ENCODE measurements at regions not wholly inside any gene's neighbourhood (a gene's known extent, or its start where the extent isn't known, plus 50 kb on each side); places are given as distances from the start of the nearest gene placed in this dataset.

GRCh38 chr1:82486468-82486867 is 685.7 kb downstream of the ADGRL2 start:
- DNase-seq, result no peak
- no peak overlapping the region for H3K4me3 ChIP-seq
- peaks cover 11% of the 10 kb centered on the region for H3K4me1 ChIP-seq
- intact Hi-C loops (cut with micrococcal nuclease), result no loop called here
- H3K27ac ChIP-seq (replicated peaks), result no peak overlapping the region
- H3K36me3 ChIP-seq, result no peaks in the 10 kb centered on the region
- no peaks in the 10 kb centered on the region for H3K9me3 ChIP-seq (replicated peaks)
- H3K27me3 ChIP-seq (ENCODE audit: low read depth), result no peaks in the 10 kb centered on the region
- no peak for TF ChIP-seq CTCF (IDR thresholded peaks at IDR 0.05; ENCODE audit: borderline replicate concordance)

GRCh38 chr1:82485591-82486369 is 685.0 kb downstream of the ADGRL2 start:
- peaks cover 11% of the 10 kb centered on the region for H3K4me1 ChIP-seq
- TF ChIP-seq CTCF (IDR thresholded peaks at IDR 0.05; ENCODE audit: borderline replicate concordance), result no peak
- H3K9me3 ChIP-seq (replicated peaks), result no peaks in the 10 kb centered on the region
- intact Hi-C loops (cut with micrococcal nuclease), result no loop called here
- no peak overlapping the region for H3K4me3 ChIP-seq
- no peaks in the 10 kb centered on the region for H3K36me3 ChIP-seq
- DNase-seq, result peak; percentile 33
- H3K27me3 ChIP-seq (ENCODE audit: low read depth), result no peaks in the 10 kb centered on the region
- H3K27ac ChIP-seq (replicated peaks), result no peak overlapping the region

- no peaks in the 10 kb centered on the region for H3K27me3 ChIP-seq (ENCODE audit: low read depth)
- intact Hi-C loops (cut with micrococcal nuclease), result no loop called here
- H3K4me1 ChIP-seq, result peaks cover 11% of the 10 kb centered on the region
- no peaks in the 10 kb centered on the region for H3K36me3 ChIP-seq
- no peaks in the 10 kb centered on the region for H3K9me3 ChIP-seq (replicated peaks)
- no peak for DNase-seq
- TF ChIP-seq CTCF (IDR thresholded peaks at IDR 0.05; ENCODE audit: borderline replicate concordance), result no peak
- no peak overlapping the region for H3K27ac ChIP-seq (replicated peaks)
- H3K4me3 ChIP-seq, result no peak overlapping the region
Observed at GRCh38 chr1:82483146-82483545, 682.4 kb downstream of the ADGRL2 start.

- H3K27me3 ChIP-seq (ENCODE audit: low read depth), result no peaks in the 10 kb centered on the region
- intact Hi-C loops (cut with micrococcal nuclease), result no loop called here
- no peak for DNase-seq
- H3K36me3 ChIP-seq, result no peaks in the 10 kb centered on the region
- TF ChIP-seq CTCF (IDR thresholded peaks at IDR 0.05; ENCODE audit: borderline replicate concordance), result no peak
- H3K9me3 ChIP-seq (replicated peaks), result peaks cover 3% of the 10 kb centered on the region
- no peaks in the 10 kb centered on the region for H3K4me1 ChIP-seq
- H3K4me3 ChIP-seq, result no peak overlapping the region
- no peak overlapping the region for H3K27ac ChIP-seq (replicated peaks)
Observed at GRCh38 chr1:82478916-82479315, 678.2 kb downstream of the ADGRL2 start.

- no peak for TF ChIP-seq CTCF (IDR thresholded peaks at IDR 0.05; ENCODE audit: borderline replicate concordance)
Observed at GRCh38 chr1:82472489-82473131, 671.9 kb downstream of the ADGRL2 start.

More at GRCh38 chr1:82472489-82473131, 671.9 kb downstream of the ADGRL2 start:
- peaks cover 3% of the 10 kb centered on the region for H3K9me3 ChIP-seq (replicated peaks)
- intact Hi-C loops (cut with micrococcal nuclease), result no loop called here
- H3K36me3 ChIP-seq, result no peaks in the 10 kb centered on the region
- no peaks in the 10 kb centered on the region for H3K27me3 ChIP-seq (ENCODE audit: low read depth)
- no peaks in the 10 kb centered on the region for H3K4me1 ChIP-seq
- no peak overlapping the region for H3K27ac ChIP-seq (replicated peaks)
- no peak overlapping the region for H3K4me3 ChIP-seq
- no peak for DNase-seq

Measured in left ventricle myocardium inferior (tissue), 1 donor.